ENCODE measurements at regions not wholly inside any gene's neighbourhood (a gene's known extent, or its start where the extent isn't known, plus 50 kb on each side); places are given as distances from the start of the nearest gene placed in this dataset.
"Not testable (repeated sequence)": the region's sequence is repeated elsewhere in the genome, so short reads cannot be mapped to it uniquely, and the experiment has no call there.

DNA sequence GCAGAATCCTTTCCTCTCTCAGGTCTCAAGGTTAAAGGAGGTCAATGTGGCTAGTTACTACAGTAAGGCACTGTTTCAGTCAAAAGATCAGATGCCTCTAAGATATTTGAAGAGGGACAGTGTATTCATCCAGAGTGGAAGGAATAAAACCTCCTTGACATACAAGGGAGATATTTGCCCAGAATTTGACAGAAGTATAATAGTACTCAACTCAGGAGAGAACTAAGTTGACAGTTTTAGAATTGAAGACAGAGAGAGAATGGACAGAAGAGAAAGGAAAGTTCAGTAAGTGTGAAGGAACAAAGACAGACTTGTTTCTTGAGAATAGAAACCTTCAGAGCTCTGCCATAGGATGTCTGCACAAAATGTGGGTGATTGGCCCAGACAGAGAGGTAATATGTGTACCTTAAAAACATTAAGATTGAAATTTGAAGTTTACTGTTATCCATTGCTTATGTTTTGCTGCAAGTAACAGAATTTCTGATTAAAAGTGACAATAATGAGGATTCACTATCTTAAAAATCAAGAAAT lies 507.1 kb downstream of the IGSF11 start:
- no peaks in the 10 kb centered on the region for H3K27me3 Mint-ChIP-seq
- ATAC-seq: no peak
- no peak overlapping the region for H3K27ac Mint-ChIP-seq
- H3K36me3 Mint-ChIP-seq (ENCODE audit: low read depth): no peaks in the 10 kb centered on the region
- H3K9me3 ChIP-seq (ENCODE audit: control insufficient read depth, low read length, poor library complexity, severe bottlenecking): no peaks in the 10 kb centered on the region
- no peak overlapping the region for H3K4me3 Mint-ChIP-seq
- H3K4me1 Mint-ChIP-seq: no peaks in the 10 kb centered on the region
- no peak for DNase-seq

DNA sequence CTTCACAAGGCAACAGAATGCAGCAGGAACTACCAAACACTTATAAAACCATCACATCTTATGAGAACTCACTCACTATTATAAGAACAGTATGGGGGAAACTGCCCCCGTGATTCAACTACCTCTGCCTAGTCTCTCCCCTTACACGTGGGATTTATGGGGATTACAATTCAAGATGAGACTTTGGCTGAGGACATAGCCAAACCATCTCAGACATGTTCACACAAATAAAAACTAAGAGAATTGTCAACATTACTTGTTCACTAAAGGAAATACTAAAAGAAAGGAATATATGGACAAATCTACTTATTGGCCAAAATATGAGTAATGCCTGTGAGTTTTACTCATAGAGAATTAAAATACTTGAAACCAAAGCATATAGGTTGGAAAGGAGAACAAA lies 505.1 kb downstream of the IGSF11 start:
- DNase-seq (no peak), ATAC-seq (no peak)
- Mint-ChIP-seq H3K27ac (no peak overlapping the region), H3K27me3 (no peaks in the 10 kb centered on the region), H3K4me3 (no peak overlapping the region), H3K36me3 (ENCODE audit: low read depth) (no peaks in the 10 kb centered on the region), H3K4me1 (no peaks in the 10 kb centered on the region)
- H3K9me3 ChIP-seq (ENCODE audit: control insufficient read depth, low read length, poor library complexity, severe bottlenecking): no peaks in the 10 kb centered on the region

- Mint-ChIP-seq H3K36me3 (ENCODE audit: low read depth) (no peaks in the 10 kb centered on the region), H3K4me1 (no peaks in the 10 kb centered on the region), H3K27me3 (no peaks in the 10 kb centered on the region), H3K4me3 (no peak overlapping the region), H3K27ac (no peak overlapping the region)
- DNase-seq (no peak), ATAC-seq (no peak)
- no peaks in the 10 kb centered on the region for H3K9me3 ChIP-seq (ENCODE audit: control insufficient read depth, low read length, poor library complexity, severe bottlenecking)
Observed at GRCh38 chr3:118530350-118530922, 504.2 kb downstream of the IGSF11 start.

DNA sequence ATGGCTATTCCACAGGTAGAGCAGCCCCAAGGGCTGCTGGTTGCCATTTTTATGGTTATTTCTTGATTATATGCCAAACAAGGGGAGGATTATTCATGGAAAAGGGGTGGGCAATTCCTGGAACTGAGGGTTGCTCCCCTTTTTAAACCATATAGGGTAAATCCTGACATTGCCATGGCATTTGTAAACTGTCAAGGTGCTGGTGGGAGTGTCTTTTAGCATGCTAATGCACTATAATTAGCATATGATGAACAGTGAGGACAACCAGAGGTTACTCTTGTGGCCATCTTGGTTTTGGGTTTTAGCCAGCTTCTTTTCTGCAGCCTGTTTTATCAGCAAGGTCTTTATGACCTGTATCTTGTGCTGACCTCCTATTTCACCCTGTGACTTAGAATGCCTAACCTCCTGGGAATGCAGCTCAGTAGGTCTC lies 503.7 kb downstream of the IGSF11 start:
- H3K27me3 Mint-ChIP-seq; H3K36me3 Mint-ChIP-seq (ENCODE audit: low read depth); H3K4me1 Mint-ChIP-seq; H3K9me3 ChIP-seq (ENCODE audit: control insufficient read depth, low read length, poor library complexity, severe bottlenecking); H3K4me3 Mint-ChIP-seq; ATAC-seq; DNase-seq; H3K27ac Mint-ChIP-seq: not testable (repeated sequence)

GRCh38 chr3:118531816-118532215 lies 502.8 kb downstream of the IGSF11 start:
- no peak for ATAC-seq
- no peaks in the 10 kb centered on the region for H3K27me3 Mint-ChIP-seq
- H3K36me3 Mint-ChIP-seq (ENCODE audit: low read depth): no peaks in the 10 kb centered on the region
- no peaks in the 10 kb centered on the region for H3K4me1 Mint-ChIP-seq
- DNase-seq: no peak
- no peak overlapping the region for H3K4me3 Mint-ChIP-seq
- no peaks in the 10 kb centered on the region for H3K9me3 ChIP-seq (ENCODE audit: control insufficient read depth, low read length, poor library complexity, severe bottlenecking)
- H3K27ac Mint-ChIP-seq: no peak overlapping the region

DNA sequence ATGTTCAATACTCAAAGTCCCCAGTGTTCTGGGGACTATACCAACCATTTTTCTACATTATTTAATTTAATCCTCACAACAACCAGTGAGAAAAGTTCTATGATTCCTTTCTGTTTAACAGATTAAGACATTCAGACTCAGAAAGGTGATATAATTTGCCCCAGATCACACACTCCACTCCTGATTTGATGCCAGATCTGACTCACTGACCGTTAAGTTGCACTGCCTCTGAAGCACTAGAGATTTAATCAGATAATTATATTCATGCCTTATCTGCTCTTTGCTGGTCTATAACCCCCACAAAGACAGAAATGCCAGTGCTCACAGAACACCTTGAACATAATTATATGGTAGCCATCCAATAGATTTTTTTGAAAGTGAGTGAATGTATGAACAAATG lies 501.0 kb downstream of the IGSF11 start:
- DNase-seq (no peak), ATAC-seq (no peak)
- Mint-ChIP-seq H3K27ac (no peak overlapping the region), H3K4me3 (no peak overlapping the region), H3K27me3 (no peaks in the 10 kb centered on the region), H3K4me1 (no peaks in the 10 kb centered on the region), H3K36me3 (ENCODE audit: low read depth) (no peaks in the 10 kb centered on the region)
- H3K9me3 ChIP-seq (ENCODE audit: control insufficient read depth, low read length, poor library complexity, severe bottlenecking): no peaks in the 10 kb centered on the region

GRCh38 chr3:118534519-118534918 lies 500.1 kb downstream of the IGSF11 start:
- H3K4me1 Mint-ChIP-seq: no peaks in the 10 kb centered on the region
- no peak overlapping the region for H3K27ac Mint-ChIP-seq
- DNase-seq (no peak), ATAC-seq (no peak)
- no peaks in the 10 kb centered on the region for H3K9me3 ChIP-seq (ENCODE audit: control insufficient read depth, low read length, poor library complexity, severe bottlenecking)
- H3K36me3 Mint-ChIP-seq (ENCODE audit: low read depth): no peaks in the 10 kb centered on the region
- no peak overlapping the region for H3K4me3 Mint-ChIP-seq
- no peaks in the 10 kb centered on the region for H3K27me3 Mint-ChIP-seq

DNA sequence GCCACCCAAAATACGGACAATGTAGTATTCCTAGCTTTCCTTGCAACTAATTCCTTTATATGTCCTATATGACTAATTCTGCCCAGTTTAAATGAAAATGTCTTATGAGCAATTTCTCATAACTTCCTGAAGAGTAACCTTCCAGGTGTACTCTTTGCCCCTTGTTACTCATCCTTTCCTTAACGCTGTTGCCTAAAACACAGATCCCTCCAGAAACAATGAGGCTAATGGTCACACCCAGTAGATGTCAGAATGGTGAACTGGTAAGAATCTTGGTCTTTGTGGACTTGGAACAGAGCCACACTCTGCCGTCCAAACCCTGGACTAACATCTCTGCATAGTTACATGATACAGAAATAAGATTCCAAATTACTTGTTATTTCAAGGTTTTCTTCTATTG lies 497.9 kb downstream of the IGSF11 start:
- H3K9me3 ChIP-seq (ENCODE audit: control insufficient read depth, low read length, poor library complexity, severe bottlenecking): no peaks in the 10 kb centered on the region
- Mint-ChIP-seq H3K27me3 (no peaks in the 10 kb centered on the region), H3K27ac (no peak overlapping the region), H3K4me3 (no peak overlapping the region), H3K4me1 (no peaks in the 10 kb centered on the region), H3K36me3 (ENCODE audit: low read depth) (no peaks in the 10 kb centered on the region)
- DNase-seq (no peak), ATAC-seq (no peak)

DNA sequence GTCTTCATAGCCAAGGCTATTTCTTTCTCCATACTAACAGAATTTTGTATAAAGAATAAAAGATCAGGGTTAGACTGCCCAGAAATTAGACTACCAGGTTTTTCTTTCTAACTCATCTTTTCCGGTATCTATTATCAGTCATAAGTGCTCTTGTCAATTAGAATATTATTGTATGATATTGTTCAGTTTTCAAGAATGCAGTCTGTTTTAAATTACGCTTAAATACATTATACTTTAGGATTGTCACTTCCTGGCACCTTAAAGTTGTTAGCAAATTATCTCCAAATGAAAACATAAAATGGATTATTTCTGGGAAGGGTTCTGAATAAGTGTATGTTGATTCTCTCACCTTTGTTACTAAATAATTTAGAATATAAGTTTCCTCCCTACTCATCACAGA lies 497.2 kb downstream of the IGSF11 start:
- DNase-seq: no peak
- no peak overlapping the region for H3K27ac Mint-ChIP-seq
- no peaks in the 10 kb centered on the region for H3K27me3 Mint-ChIP-seq
- no peak for ATAC-seq
- no peak overlapping the region for H3K4me3 Mint-ChIP-seq
- H3K36me3 Mint-ChIP-seq (ENCODE audit: low read depth): no peaks in the 10 kb centered on the region
- H3K4me1 Mint-ChIP-seq: no peaks in the 10 kb centered on the region
- H3K9me3 ChIP-seq (ENCODE audit: control insufficient read depth, low read length, poor library complexity, severe bottlenecking): no peaks in the 10 kb centered on the region

DNA sequence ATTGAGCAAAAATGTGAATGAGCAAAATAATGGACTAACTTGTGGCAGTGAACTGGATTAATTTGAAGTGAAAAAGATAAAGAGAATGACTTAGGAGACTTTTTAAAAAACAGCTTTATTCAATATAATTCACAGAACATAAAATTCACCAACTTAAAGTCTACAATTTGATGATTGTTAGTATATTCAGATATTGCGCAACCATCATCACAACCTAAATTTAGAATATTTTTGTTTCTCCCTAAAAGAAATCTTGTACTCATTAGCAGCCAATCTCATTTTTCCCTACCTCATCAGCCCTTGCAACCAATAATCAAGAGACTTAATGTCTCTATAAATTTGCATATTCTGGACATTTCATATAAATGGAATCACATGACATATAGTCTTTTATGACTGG lies 496.5 kb downstream of the IGSF11 start:
- H3K4me1 Mint-ChIP-seq: no peaks in the 10 kb centered on the region
- no peak for ATAC-seq

GRCh38 chr3:118539820-118540447 lies 494.7 kb downstream of the IGSF11 start:
- not testable (repeated sequence) for H3K9me3 ChIP-seq (ENCODE audit: control insufficient read depth, low read length, poor library complexity, severe bottlenecking); ATAC-seq; H3K27ac Mint-ChIP-seq; H3K36me3 Mint-ChIP-seq (ENCODE audit: low read depth); H3K4me3 Mint-ChIP-seq; H3K4me1 Mint-ChIP-seq; H3K27me3 Mint-ChIP-seq; DNase-seq

More for the DNA sequence above, 496.5 kb downstream of the IGSF11 start:
- DNase-seq: no peak
- H3K9me3 ChIP-seq (ENCODE audit: control insufficient read depth, low read length, poor library complexity, severe bottlenecking): no peaks in the 10 kb centered on the region
- H3K36me3 Mint-ChIP-seq (ENCODE audit: low read depth): no peaks in the 10 kb centered on the region
- H3K27ac Mint-ChIP-seq: no peak overlapping the region
- no peaks in the 10 kb centered on the region for H3K27me3 Mint-ChIP-seq
- no peak overlapping the region for H3K4me3 Mint-ChIP-seq

DNA sequence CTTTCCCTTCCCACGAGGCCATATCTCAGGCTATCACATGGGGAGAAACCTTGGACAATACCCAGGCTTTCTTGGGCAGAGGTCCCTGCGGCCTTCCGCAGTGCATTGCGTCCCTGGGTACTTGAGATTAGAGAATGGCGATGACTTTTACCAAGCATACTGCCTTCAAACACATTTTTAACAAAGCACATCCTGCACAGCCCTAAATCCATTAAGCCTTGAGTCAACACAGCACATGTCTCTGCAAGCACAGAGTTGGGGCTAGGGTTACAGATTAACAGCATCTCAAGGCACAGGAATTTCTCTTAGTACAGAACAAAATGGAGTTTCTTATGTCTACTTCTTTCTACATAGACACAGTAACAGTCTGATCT lies 494.2 kb downstream of the IGSF11 start:
- not testable (repeated sequence) for ATAC-seq; H3K36me3 Mint-ChIP-seq (ENCODE audit: low read depth); H3K4me3 Mint-ChIP-seq; DNase-seq; H3K9me3 ChIP-seq (ENCODE audit: control insufficient read depth, low read length, poor library complexity, severe bottlenecking); H3K27ac Mint-ChIP-seq; H3K27me3 Mint-ChIP-seq; H3K4me1 Mint-ChIP-seq

- H3K36me3 Mint-ChIP-seq (ENCODE audit: low read depth): no peaks in the 10 kb centered on the region
Observed at GRCh38 chr3:118540826-118541225, 493.8 kb downstream of the IGSF11 start.

GRCh38 chr3:118541796-118542195 lies 492.9 kb downstream of the IGSF11 start:
- Mint-ChIP-seq H3K36me3 (ENCODE audit: low read depth) (no peaks in the 10 kb centered on the region), H3K4me3 (no peak overlapping the region), H3K27me3 (no peaks in the 10 kb centered on the region), H3K4me1 (no peaks in the 10 kb centered on the region), H3K27ac (no peak overlapping the region)
- H3K9me3 ChIP-seq (ENCODE audit: control insufficient read depth, low read length, poor library complexity, severe bottlenecking): no peaks in the 10 kb centered on the region
- ATAC-seq (no peak), DNase-seq (no peak)

More at GRCh38 chr3:118540826-118541225, 493.8 kb downstream of the IGSF11 start:
- H3K4me3 Mint-ChIP-seq: no peak overlapping the region
- no peak overlapping the region for H3K27ac Mint-ChIP-seq
- H3K4me1 Mint-ChIP-seq: no peaks in the 10 kb centered on the region
- DNase-seq: no peak
- H3K9me3 ChIP-seq (ENCODE audit: control insufficient read depth, low read length, poor library complexity, severe bottlenecking): no peaks in the 10 kb centered on the region
- no peaks in the 10 kb centered on the region for H3K27me3 Mint-ChIP-seq
- ATAC-seq: no peak
